Pulmonary artery endothelial cell (primary cell): ENCODE measurements at regions not wholly inside any gene's neighbourhood (a gene's known extent, or its start where the extent isn't known, plus 50 kb on each side); places are given as distances from the start of the nearest gene placed in this dataset.
"Not testable (repeated sequence)": the region's sequence is repeated elsewhere in the genome, so short reads cannot be mapped to it uniquely, and the experiment has no call there.

ENCODE experiments used
- DNase-seq: peaks from one replicate; pipeline ENCODE4 v3.0.0-alpha.2; 2011; ENCODE audit warnings: low read depth, low spot score

GRCh38 chr2:111526041-111526639, 357.9 kb downstream of the ANAPC1 start:
- not testable (repeated sequence) for DNase-seq

- not testable (repeated sequence) for DNase-seq
Observed at GRCh38 chr2:111527707-111528400, 356.1 kb downstream of the ANAPC1 start.

GRCh38 chr2:111529022-111529421, 355.0 kb downstream of the ANAPC1 start:
- not testable (repeated sequence) for DNase-seq

GRCh38 chr2:111530239-111530965, 353.6 kb downstream of the ANAPC1 start:
- not testable (repeated sequence) for DNase-seq

GRCh38 chr2:111532682-111533556, 351.1 kb downstream of the ANAPC1 start:
- DNase-seq: not testable (repeated sequence)

- not testable (repeated sequence) for DNase-seq
Observed at GRCh38 chr2:111533557-111534247, 350.3 kb downstream of the ANAPC1 start.

GRCh38 chr2:111534910-111535352, 349.1 kb downstream of the ANAPC1 start:
- DNase-seq: no peak

- DNase-seq: peak; percentile 27
Observed at GRCh38 chr2:111535404-111535803, 348.6 kb downstream of the ANAPC1 start.

GRCh38 chr2:111537078-111537655, 346.8 kb downstream of the ANAPC1 start:
- DNase-seq: no peak

- not testable (repeated sequence) for DNase-seq
Observed at GRCh38 chr2:111539991-111540390, 344.0 kb downstream of the ANAPC1 start.

GRCh38 chr2:111542120-111542774, 341.7 kb downstream of the ANAPC1 start:
- peak; percentile 32 for DNase-seq

GRCh38 chr2:111544006-111544405, 340.0 kb downstream of the ANAPC1 start:
- not testable (repeated sequence) for DNase-seq

GRCh38 chr2:111545723-111546431, 338.1 kb downstream of the ANAPC1 start:
- DNase-seq: not testable (repeated sequence)

GRCh38 chr2:111546578-111546977, 337.4 kb downstream of the ANAPC1 start:
- not testable (repeated sequence) for DNase-seq

GRCh38 chr2:111549174-111549573, 334.8 kb downstream of the ANAPC1 start:
- not testable (repeated sequence) for DNase-seq

GRCh38 chr2:111551428-111551827, 332.6 kb downstream of the ANAPC1 start:
- not testable (repeated sequence) for DNase-seq

- not testable (repeated sequence) for DNase-seq
Observed at GRCh38 chr2:111552625-111553024, 331.4 kb downstream of the ANAPC1 start.

- not testable (repeated sequence) for DNase-seq
Observed at GRCh38 chr2:111559301-111559700, 324.7 kb downstream of the ANAPC1 start.

GRCh38 chr2:111559814-111560213, 324.2 kb downstream of the ANAPC1 start:
- not testable (repeated sequence) for DNase-seq
